Endothelial cell of umbilical vein (primary cell): ENCODE measurements at regions not wholly inside any gene's neighbourhood (a gene's known extent, or its start where the extent isn't known, plus 50 kb on each side); places are given as distances from the start of the nearest gene placed in this dataset.

Source experiments
- BruUV-seq: library from RNA; stranded (reverse); fragments of 400-500 nt; replicated peaks from 2 replicates; lab custom pipeline; 2021; lab: Mats Ljungman, UMichigan
- CTCF ChIA-PET: fragments of 300-600, 350-600 bp; sonication (Branson Sonifier 250); formaldehyde crosslinking; loops from one replicate; lab custom pipeline; 2021; ENCODE audit warnings: antibody characterized with exemption, inconsistent platforms; lab: Charles Lee
- POLR2A ChIA-PET: fragments of 300-600, 350-600 bp; sonication (Branson Sonifier 250); formaldehyde crosslinking; loops from one replicate; lab custom pipeline; 2021; ENCODE audit warnings: antibody characterized with exemption, inconsistent platforms; lab: Charles Lee
- DNase-seq: peaks from one replicate; pipeline ENCODE4 v3.0.0-alpha.2; 2011; ENCODE audit warnings: low read depth, low spot score
- FAIRE-seq: peaks from 2 replicates; lab custom pipeline; 2011; peaks lifted over from hg19 to GRCh38; lab: Jason Lieb, UNC
- H2AFZ ChIP-seq: 2 replicates; pipeline ENCODE4 v1.6.0; 2012; ENCODE audit warnings: low read depth, low read length, control low read depth, inconsistent platforms
- H3K27ac ChIP-seq: 2 replicates; pipeline ENCODE4 v1.5.1; 2011; ENCODE audit warnings: low read depth, mild to moderate bottlenecking, control low read depth, low read length, moderate library complexity; ENCODE audit not compliant: insufficient read depth
- H3K27me3 ChIP-seq, 2 experiments: 2 replicates each; pipeline versions ENCODE4 v1.6.0 to v1.6.1; 2011; ENCODE audit warnings: low read length in 2 of 2, mixed read lengths in 1 of 2; ENCODE audit not compliant: control insufficient read depth in 2 of 2, insufficient read depth in 2 of 2
- H3K36me3 ChIP-seq, 2 experiments: 2 replicates in 1 of 2; 3 replicates in 1 of 2; pipeline ENCODE4 v1.5.1; 2011; ENCODE audit warnings: low read length in 2 of 2, mild to moderate bottlenecking in 1 of 2, moderate library complexity in 1 of 2; ENCODE audit not compliant: control insufficient read depth in 2 of 2, insufficient read depth in 2 of 2; ENCODE audit errors: extremely low read depth in 1 of 2
- H3K4me1 ChIP-seq: 3 replicates; pipeline ENCODE4 v1.5.1; 2011; ENCODE audit warnings: mild to moderate bottlenecking, low read length; ENCODE audit not compliant: control insufficient read depth, insufficient read depth; ENCODE audit errors: extremely low read depth
- H3K4me2 ChIP-seq: 2 replicates; pipeline ENCODE4 v1.6.1; 2011; ENCODE audit warnings: low read length, control low read depth, mixed read lengths; ENCODE audit not compliant: insufficient read depth
- H3K4me3 ChIP-seq, 3 experiments: fragments of 200-600 bp in 1 of 3; sonication (generic), shearing (Covaris generic) in 1 of 3; replicated peaks in 1 of 3; 2 replicates each; pipeline ENCODE4 v1.5.1; 2011 to 2016; ENCODE audit warnings: control low read depth in 3 of 3, low read length in 3 of 3, mild to moderate bottlenecking in 2 of 3, inconsistent platforms in 1 of 3, low read depth in 1 of 3, moderate library complexity in 1 of 3; ENCODE audit not compliant: insufficient read depth in 1 of 3
- H3K79me2 ChIP-seq: 2 replicates; pipeline ENCODE4 v1.6.0; 2012; ENCODE audit warnings: low read length, inconsistent platforms; ENCODE audit not compliant: control insufficient read depth, insufficient read depth
- H3K9ac ChIP-seq: replicated peaks from 2 replicates; pipeline ENCODE3; 2011; ENCODE audit warnings: low read length, control low read depth; ENCODE audit not compliant: insufficient read depth; ENCODE audit errors: extremely low read depth
- H3K9me1 ChIP-seq: replicated peaks from 3 replicates; pipeline ENCODE4 v1.6.0; 2011; ENCODE audit warnings: mild to moderate bottlenecking, low read length; ENCODE audit not compliant: control insufficient read depth, insufficient read depth; ENCODE audit errors: extremely low read depth
- H3K9me3 ChIP-seq: replicated peaks from 2 replicates; pipeline ENCODE4 v1.5.1; 2012; ENCODE audit warnings: low read length, inconsistent platforms; ENCODE audit not compliant: control insufficient read depth, insufficient read depth
- H4K20me1 ChIP-seq: replicated peaks from 2 replicates; pipeline ENCODE3; 2011; ENCODE audit warnings: mild to moderate bottlenecking, low read length; ENCODE audit not compliant: control insufficient read depth, insufficient read depth; ENCODE audit errors: extremely low read depth
- CTCF ChIP-seq, 2 donors: IDR thresholded peaks; 1 replicate in 1 of 2; 2 replicates in 1 of 2; pipeline ENCODE4 v1.5.1; 2011; ENCODE audit warnings: low read length in 2 of 2, mild to moderate bottlenecking in 2 of 2, moderate library complexity in 2 of 2, control low read depth in 1 of 2, inconsistent platforms in 1 of 2, low read depth in 1 of 2; ENCODE audit not compliant: insufficient read depth in 1 of 2; ENCODE audit errors: extremely low read depth in 1 of 2
- EZH2 ChIP-seq: IDR thresholded peaks from 2 replicates; pipeline ENCODE4 v1.6.1; 2012; ENCODE audit warnings: borderline replicate concordance, low read depth, mild to moderate bottlenecking, moderate library complexity, low read length, inconsistent platforms; ENCODE audit not compliant: severe bottlenecking
- FOS ChIP-seq: IDR thresholded peaks from 2 replicates; pipeline ENCODE4 v1.6.1; 2011; ENCODE audit warnings: mild to moderate bottlenecking, low read length, moderate library complexity, borderline replicate concordance; ENCODE audit not compliant: insufficient read depth
- GATA2 ChIP-seq: IDR thresholded peaks from 2 replicates; pipeline ENCODE4 v1.7.0; 2011; ENCODE audit warnings: low read depth, mild to moderate bottlenecking, moderate library complexity, mixed read lengths, low read length; ENCODE audit not compliant: insufficient read length, insufficient read depth
- JUN ChIP-seq: IDR thresholded peaks from 2 replicates; pipeline ENCODE4 v1.6.1; 2011; ENCODE audit warnings: borderline replicate concordance, low read depth; ENCODE audit not compliant: insufficient read length, insufficient read depth
- MAX ChIP-seq: IDR thresholded peaks from 2 replicates; pipeline ENCODE4 v1.6.1; 2011; ENCODE audit not compliant: insufficient read depth, insufficient read length
- MYC ChIP-seq: IDR thresholded peaks from one replicate; pipeline ENCODE4 v1.6.1; 2011; ENCODE audit warnings: mild to moderate bottlenecking, low read depth, low read length
- POLR2A ChIP-seq: IDR thresholded peaks from 2 replicates; pipeline ENCODE4 v1.6.1; 2012; ENCODE audit warnings: low read depth, mild to moderate bottlenecking, control low read depth, low read length
- POLR2AphosphoS5 ChIP-seq: IDR thresholded peaks from 2 replicates; pipeline ENCODE4 v1.6.1; 2012; ENCODE audit warnings: low read depth, mild to moderate bottlenecking, control low read depth, low read length, moderate library complexity; ENCODE audit not compliant: insufficient read depth
- dilution Hi-C: fragments of 300-500 bp; cut with MboI; formaldehyde crosslinking; loops from one replicate; pipeline ENCODE4 v1.15.0; 2019; ENCODE audit warnings: low sequenced_read_pairs; ENCODE audit not compliant: extremely low pct_ligation_motif_present
- intact Hi-C: fragments of 100-400 bp; cut with micrococcal nuclease; formaldehyde crosslinking; loops from one replicate; pipeline ENCODE4 v1.10.0; 2022

GRCh38 chr6:14717307-14717706 lies 528.6 kb upstream of the JARID2 start:
- Histone ChIP-seq H3K9me3 (no peaks in the 10 kb centered on the region), H4K20me1 (no peaks in the 10 kb centered on the region), H3K27ac (no peak overlapping the region), H3K4me2 (no peak overlapping the region), H3K27me3 (no peaks in the 10 kb centered on the region), H3K9me1 (no peaks in the 10 kb centered on the region), H2AFZ (no peak overlapping the region), H3K4me3 (no peak overlapping the region), H3K4me1 (no peaks in the 10 kb centered on the region), H3K79me2 (no peaks in the 10 kb centered on the region), H3K9ac (no peak overlapping the region), H3K36me3 (no peaks in the 10 kb centered on the region)
- dilution Hi-C loops (no loop called here), intact Hi-C loops (loop anchor here (10.0 kb wide), 1 partner anchor 503 kb away; no protein-coding TSS in a partner anchor)
- BruUV-seq: no TSS peak
- POLR2A ChIA-PET: no interaction called here
- no peak for FAIRE-seq
- CTCF ChIA-PET: no interaction called here
- TF ChIP-seq MYC (no peak), EZH2 (no peak), POLR2A (no peak), MAX (no peak), JUN (no peak), CTCF (IDR thresholded peaks at IDR 0.05; ENCODE audit: extremely low read depth in 1 of 2, insufficient read depth in 1 of 2, low read depth in 1 of 2, low read length in 2 of 2) (no peak), GATA2 (no peak), FOS (no peak), POLR2AphosphoS5 (no peak)
- no peak for DNase-seq
